Smooth muscle cell (in vitro differentiated cells): ENCODE measurements at regions not wholly inside any gene's neighbourhood (a gene's known extent, or its start where the extent isn't known, plus 50 kb on each side); places are given as distances from the start of the nearest gene placed in this dataset.
"Not testable (repeated sequence)": the region's sequence is repeated elsewhere in the genome, so short reads cannot be mapped to it uniquely, and the experiment has no call there.

Source experiments
- DNase-seq: peaks from one replicate; lab custom pipeline; 2025; ENCODE audit not compliant: unreplicated experiment; lab: John Stamatoyannopoulos, UW
- H2AFZ ChIP-seq: fragments of 200-600 bp; sonication (generic); 2 replicates; pipeline ENCODE4 v1.6.0; 2016; ENCODE audit warnings: antibody characterized with exemption, low read depth, mild to moderate bottlenecking
- H3F3A ChIP-seq: fragments of 200-600 bp; sonication (generic); 2 replicates; pipeline ENCODE4 v1.6.0; 2017; ENCODE audit warnings: antibody characterized with exemption, low read depth
- H3K27ac ChIP-seq: fragments of 200-600 bp; sonication (generic); 2 replicates; pipeline ENCODE4 v1.5.1; 2016; ENCODE audit warnings: low read depth, mild to moderate bottlenecking
- H3K27me3 ChIP-seq: fragments of 200-600 bp; sonication (generic); 2 replicates; pipeline ENCODE4 v1.6.1; 2016; ENCODE audit warnings: low read depth, mild to moderate bottlenecking
- H3K36me3 ChIP-seq: fragments of 200-600 bp; sonication (generic); 2 replicates; pipeline ENCODE4 v1.5.1; 2016; ENCODE audit warnings: low read depth
- H3K4me1 ChIP-seq: fragments of 200-600 bp; sonication (generic); 2 replicates; pipeline ENCODE4 v1.5.1; 2016; ENCODE audit warnings: low read depth
- H3K4me2 ChIP-seq: fragments of 200-600 bp; sonication (generic); 2 replicates; pipeline ENCODE4 v1.6.0; 2016; ENCODE audit warnings: mild to moderate bottlenecking
- H3K4me3 ChIP-seq: fragments of 200-600 bp; sonication (generic); 2 replicates; pipeline ENCODE4 v1.5.1; 2016; ENCODE audit warnings: mild to moderate bottlenecking
- H3K79me2 ChIP-seq: fragments of 200-600 bp; sonication (generic); 2 replicates; pipeline ENCODE4 v1.6.0; 2016; ENCODE audit warnings: low read depth, mild to moderate bottlenecking
- H3K9ac ChIP-seq: fragments of 200-600 bp; sonication (generic); 2 replicates; pipeline ENCODE4 v1.6.0; 2016; ENCODE audit warnings: low read depth
- H3K9me3 ChIP-seq: fragments of 200-600 bp; sonication (generic); replicated peaks from 2 replicates; pipeline ENCODE4 v1.5.1; 2016; ENCODE audit warnings: low read depth
- H4K20me1 ChIP-seq: fragments of 200-600 bp; sonication (generic); 2 replicates; pipeline ENCODE4 v1.6.0; 2016; ENCODE audit warnings: low read depth
- WGBS: methylation state at CpG from one replicate; pipeline ENCODE4 v1.1.7; 2016; ENCODE audit warnings: low lambda C conversion rate; 5-methylcytosine and 5-hydroxymethylcytosine counted together
- TF ChIP-seq, protein P1 (sequence below): fragments of 200-600 bp; sonication (generic); IDR thresholded peaks from 2 replicates; pipeline ENCODE4 v1.5.1; 2017; ENCODE audit warnings: borderline replicate concordance, mild to moderate bottlenecking, antibody characterized with exemption; ENCODE audit not compliant: insufficient read depth, poor library complexity, severe bottlenecking

DNA sequence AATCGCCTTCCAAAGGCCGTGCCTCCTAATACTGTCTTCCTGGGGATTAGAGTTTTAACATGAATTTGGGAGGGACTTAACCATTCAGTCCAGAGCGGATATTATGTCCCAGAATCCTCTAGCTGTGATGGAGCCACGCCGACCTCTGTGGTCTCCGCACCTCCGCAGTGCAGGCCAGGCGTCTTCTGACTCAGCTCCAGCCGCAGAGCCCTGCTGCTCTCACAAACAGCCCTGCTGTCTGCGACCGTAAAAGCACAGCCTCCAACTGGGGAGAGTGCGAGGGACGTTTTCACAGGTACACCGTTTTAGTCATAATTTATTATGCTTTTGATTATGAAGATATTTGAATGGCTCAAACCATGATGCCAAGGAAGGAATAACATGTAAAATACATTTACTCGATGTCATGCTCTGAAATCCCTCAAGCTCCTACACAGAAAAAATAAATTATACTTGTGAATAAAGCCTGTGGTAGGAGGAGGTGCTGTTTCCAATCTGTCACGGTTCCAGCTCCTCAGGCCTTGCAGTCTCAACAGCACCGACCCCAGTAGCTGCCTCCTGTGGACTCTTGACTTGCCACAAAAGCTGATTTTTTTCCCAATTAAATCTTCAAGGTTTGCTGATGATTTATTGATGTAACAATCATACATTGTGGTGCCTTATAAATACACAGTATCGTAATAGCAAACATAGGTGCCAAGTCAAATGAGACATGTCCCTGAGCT, 353.6 kb upstream of the FRG1 start:
- H3K9ac ChIP-seq, result peak overlapping the region; percentile 62
- not testable (repeated sequence) for H3K27me3 ChIP-seq, H3K4me1 ChIP-seq, H3K36me3 ChIP-seq, DNase-seq, H3K79me2 ChIP-seq, H3K4me3 ChIP-seq, H3K9me3 ChIP-seq, H4K20me1 ChIP-seq, H3F3A ChIP-seq, H2AFZ ChIP-seq
- H3K4me2 ChIP-seq, result peak overlapping the region; percentile 55
- peak overlapping the region; percentile 92 for H3K27ac ChIP-seq
- WGBS, result 52% methylated on average over 18 of the region's 18 CpGs

- H4K20me1 ChIP-seq, H3F3A ChIP-seq, H3K9ac ChIP-seq, H3K9me3 ChIP-seq, H3K4me2 ChIP-seq, H3K36me3 ChIP-seq, DNase-seq, H3K4me3 ChIP-seq, H3K79me2 ChIP-seq, H3K4me1 ChIP-seq, H3K27ac ChIP-seq, H2AFZ ChIP-seq, H3K27me3 ChIP-seq: not testable (repeated sequence)
- 97% methylated on average over 12 of the region's 12 CpGs for WGBS
Observed at GRCh38 chr4:189589201-189589600, 351.5 kb upstream of the FRG1 start.

GRCh38 chr4:189592890-189593289, 347.8 kb upstream of the FRG1 start:
- Histone ChIP-seq H3K4me2 (no peak overlapping the region), H3K36me3 (no peaks in the 10 kb centered on the region), H3F3A (no peaks in the 10 kb centered on the region), H4K20me1 (no peaks in the 10 kb centered on the region), H3K79me2 (no peaks in the 10 kb centered on the region), H3K9me3 (no peaks in the 10 kb centered on the region), H3K27ac (no peak overlapping the region), H3K9ac (no peak overlapping the region), H2AFZ (no peak overlapping the region), H3K4me1 (no peaks in the 10 kb centered on the region), H3K27me3 (no peaks in the 10 kb centered on the region), H3K4me3 (no peak overlapping the region)
- TF ChIP-seq, protein P1, sequence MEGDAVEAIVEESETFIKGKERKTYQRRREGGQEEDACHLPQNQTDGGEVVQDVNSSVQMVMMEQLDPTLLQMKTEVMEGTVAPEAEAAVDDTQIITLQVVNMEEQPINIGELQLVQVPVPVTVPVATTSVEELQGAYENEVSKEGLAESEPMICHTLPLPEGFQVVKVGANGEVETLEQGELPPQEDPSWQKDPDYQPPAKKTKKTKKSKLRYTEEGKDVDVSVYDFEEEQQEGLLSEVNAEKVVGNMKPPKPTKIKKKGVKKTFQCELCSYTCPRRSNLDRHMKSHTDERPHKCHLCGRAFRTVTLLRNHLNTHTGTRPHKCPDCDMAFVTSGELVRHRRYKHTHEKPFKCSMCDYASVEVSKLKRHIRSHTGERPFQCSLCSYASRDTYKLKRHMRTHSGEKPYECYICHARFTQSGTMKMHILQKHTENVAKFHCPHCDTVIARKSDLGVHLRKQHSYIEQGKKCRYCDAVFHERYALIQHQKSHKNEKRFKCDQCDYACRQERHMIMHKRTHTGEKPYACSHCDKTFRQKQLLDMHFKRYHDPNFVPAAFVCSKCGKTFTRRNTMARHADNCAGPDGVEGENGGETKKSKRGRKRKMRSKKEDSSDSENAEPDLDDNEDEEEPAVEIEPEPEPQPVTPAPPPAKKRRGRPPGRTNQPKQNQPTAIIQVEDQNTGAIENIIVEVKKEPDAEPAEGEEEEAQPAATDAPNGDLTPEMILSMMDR, result no peak
- DNase-seq, result no peak
- 82% methylated on average over 5 of the region's 5 CpGs for WGBS

DNA sequence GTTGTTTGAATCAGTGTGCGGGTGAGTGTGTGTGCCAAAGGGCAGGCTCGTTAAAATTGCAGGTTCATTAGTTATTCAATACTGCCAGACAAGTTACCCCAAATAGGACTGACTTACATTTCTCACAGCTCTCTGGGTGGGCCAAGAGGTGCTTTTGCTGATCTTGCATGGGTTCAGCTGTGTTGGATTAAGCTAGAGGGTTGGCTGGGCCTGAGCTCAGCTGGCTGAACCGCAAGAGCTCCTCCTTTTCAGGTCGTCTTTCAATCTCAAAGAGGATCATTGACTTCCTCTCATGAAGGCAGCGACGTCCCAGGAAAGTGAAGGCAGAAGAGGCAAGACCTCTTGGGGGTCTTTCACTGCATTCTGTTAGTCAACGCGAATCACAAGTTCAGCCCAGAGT, 343.3 kb upstream of the FRG1 start:
- H3K9ac ChIP-seq, result no peak overlapping the region
- no peak overlapping the region for H2AFZ ChIP-seq
- WGBS, result 83% methylated on average over 8 of the region's 8 CpGs
- H3K4me3 ChIP-seq, result no peak overlapping the region
- TF ChIP-seq, protein P1, result no peak
- no peaks in the 10 kb centered on the region for H3K4me1 ChIP-seq
- no peak for DNase-seq
- H3F3A ChIP-seq, result peaks cover 13% of the 10 kb centered on the region
- peaks cover 1% of the 10 kb centered on the region for H3K79me2 ChIP-seq
- H3K4me2 ChIP-seq, result no peak overlapping the region
- H3K27me3 ChIP-seq, result no peaks in the 10 kb centered on the region
- no peaks in the 10 kb centered on the region for H3K9me3 ChIP-seq
- no peaks in the 10 kb centered on the region for H4K20me1 ChIP-seq
- H3K36me3 ChIP-seq, result no peaks in the 10 kb centered on the region
- no peak overlapping the region for H3K27ac ChIP-seq
